CD8-positive, alpha-beta memory T cell (primary cell): ENCODE measurements at regions not wholly inside any gene's neighbourhood (a gene's known extent, or its start where the extent isn't known, plus 50 kb on each side); places are given as distances from the start of the nearest gene placed in this dataset.
"Not testable (repeated sequence)": the region's sequence is repeated elsewhere in the genome, so short reads cannot be mapped to it uniquely, and the experiment has no call there.

Experiments
- CTCF ChIA-PET: fragments of 350-600 bp; sonication (Branson Sonifier 250); formaldehyde crosslinking; loops from one replicate; lab custom pipeline; 2021; ENCODE audit warnings: antibody characterized with exemption; lab: Charles Lee
- POLR2A ChIA-PET: fragments of 350-600 bp; sonication (Branson Sonifier 250); formaldehyde crosslinking; loops from one replicate; lab custom pipeline; 2021; ENCODE audit warnings: antibody characterized with exemption; lab: Charles Lee
- DNase-seq, 5 donors: peaks; one replicate each; pipeline versions ENCODE4 v3.0.0 to v3.0.0-alpha.2; 2020 to 2022; ENCODE audit warnings: mixed read lengths in 1 of 5
- H3K27ac ChIP-seq: one replicate; pipeline ENCODE4 v1.7.0; 2013; ENCODE audit warnings: low read depth, mild to moderate bottlenecking, low read length, moderate library complexity
- H3K27me3 ChIP-seq: 2 replicates; pipeline ENCODE4 v1.7.0; 2013; ENCODE audit warnings: low read length, mild to moderate bottlenecking; ENCODE audit not compliant: insufficient read depth, poor library complexity, severe bottlenecking
- H3K36me3 ChIP-seq: 2 replicates; pipeline ENCODE4 v1.7.0; 2013; ENCODE audit warnings: mild to moderate bottlenecking, low read length, moderate library complexity; ENCODE audit not compliant: insufficient read depth
- H3K4me1 ChIP-seq: 2 replicates; pipeline ENCODE4 v1.7.0; 2013; ENCODE audit warnings: mild to moderate bottlenecking, low read length, moderate library complexity; ENCODE audit not compliant: insufficient read depth
- H3K4me3 ChIP-seq: 2 replicates; pipeline ENCODE4 v1.7.0; 2013; ENCODE audit warnings: mild to moderate bottlenecking, low read length
- H3K9me3 ChIP-seq: 2 replicates; pipeline ENCODE4 v1.7.0; 2013; ENCODE audit warnings: mild to moderate bottlenecking, low read length
- H3K27ac Mint-ChIP-seq, 8 donors: one replicate each; pipeline ENCODE4 v1.8.0; 2020 to 2021; ENCODE audit warnings: mixed read lengths in 8 of 8, mild to moderate bottlenecking in 6 of 8, inconsistent platforms in 3 of 8, moderate library complexity in 3 of 8
- H3K27me3 Mint-ChIP-seq, 2 donors: one replicate each; pipeline ENCODE4 v1.8.0; 2020 to 2021; ENCODE audit warnings: mixed read lengths in 2 of 2, mild to moderate bottlenecking in 1 of 2, moderate library complexity in 1 of 2
- H3K36me3 Mint-ChIP-seq, 3 donors: one replicate each; pipeline ENCODE4 v1.8.0; 2020 to 2021; ENCODE audit warnings: mixed read lengths in 3 of 3, inconsistent platforms in 1 of 3, mild to moderate bottlenecking in 1 of 3
- H3K4me1 Mint-ChIP-seq, 3 donors: one replicate each; pipeline ENCODE4 v1.8.0; 2020 to 2021; ENCODE audit warnings: mixed read lengths in 3 of 3, inconsistent platforms in 1 of 3, mild to moderate bottlenecking in 1 of 3
- H3K4me3 Mint-ChIP-seq, 7 donors: one replicate each; pipeline ENCODE4 v1.8.0; 2020 to 2021; ENCODE audit warnings: mixed read lengths in 7 of 7, mild to moderate bottlenecking in 6 of 7, moderate library complexity in 4 of 7, inconsistent platforms in 2 of 7
- H3K9me3 Mint-ChIP-seq, 5 donors: one replicate each; pipeline ENCODE4 v1.8.0; 2020 to 2022; ENCODE audit warnings: mixed read lengths in 5 of 5, mild to moderate bottlenecking in 3 of 5, moderate library complexity in 2 of 5, inconsistent platforms in 1 of 5

GRCh38 chr5:20348321-20348720, 360.3 kb upstream of the CDH18 start:
- H3K27me3 Mint-ChIP-seq: no peaks in the 10 kb centered on the region
- H3K4me1 ChIP-seq: no peaks in the 10 kb centered on the region
- no peaks in the 10 kb centered on the region for H3K36me3 ChIP-seq
- no peaks in the 10 kb centered on the region for H3K4me1 Mint-ChIP-seq
- CTCF ChIA-PET: no interaction called here
- H3K4me3 ChIP-seq: no peak overlapping the region
- no peaks in the 10 kb centered on the region for H3K36me3 Mint-ChIP-seq
- POLR2A ChIA-PET: no interaction called here
- peaks cover 4% of the 10 kb centered on the region for H3K9me3 ChIP-seq
- H3K27ac Mint-ChIP-seq: no peak overlapping the region
- no peak overlapping the region for H3K27ac ChIP-seq
- H3K27me3 ChIP-seq: no peaks in the 10 kb centered on the region
- H3K4me3 Mint-ChIP-seq: no peak overlapping the region
- DNase-seq: no peak
- peaks cover 4 to 21% (median 14%) of the 10 kb centered on the region in 5 donors for H3K9me3 Mint-ChIP-seq

- Mint-ChIP-seq H3K9me3 (peaks cover 4 to 25% (median 17%) of the 10 kb centered on the region in 5 donors), H3K4me1 (no peaks in the 10 kb centered on the region), H3K27ac (no peak overlapping the region), H3K36me3 (no peaks in the 10 kb centered on the region), H3K27me3 (no peaks in the 10 kb centered on the region), H3K4me3 (no peak overlapping the region)
- H3K27ac ChIP-seq: no peak overlapping the region
- DNase-seq: no peak
- H3K9me3 ChIP-seq: peaks cover 6% of the 10 kb centered on the region
- H3K4me1 ChIP-seq: no peaks in the 10 kb centered on the region
- H3K27me3 ChIP-seq: no peaks in the 10 kb centered on the region
- H3K36me3 ChIP-seq: no peaks in the 10 kb centered on the region
- ChIA-PET POLR2A (no interaction called here), CTCF (no interaction called here)
- H3K4me3 ChIP-seq: no peak overlapping the region
These were observed 359.3 kb upstream of the CDH18 start for GRCh38 chr5:20347334-20347733.

- peaks cover 6% of the 10 kb centered on the region for H3K9me3 ChIP-seq
- Mint-ChIP-seq H3K36me3 (no peaks in the 10 kb centered on the region), H3K9me3 (peaks cover 7 to 41% (median 19%) of the 10 kb centered on the region in 5 donors), H3K27me3 (no peaks in the 10 kb centered on the region), H3K27ac (no peak overlapping the region), H3K4me1 (no peaks in the 10 kb centered on the region), H3K4me3 (no peak overlapping the region)
- H3K27ac ChIP-seq: no peak overlapping the region
- POLR2A ChIA-PET: no interaction called here
- no peaks in the 10 kb centered on the region for H3K27me3 ChIP-seq
- CTCF ChIA-PET: no interaction called here
- no peaks in the 10 kb centered on the region for H3K36me3 ChIP-seq
- DNase-seq: no peak
- H3K4me3 ChIP-seq: no peak overlapping the region
- H3K4me1 ChIP-seq: no peaks in the 10 kb centered on the region
These were observed 352.1 kb upstream of the CDH18 start for GRCh38 chr5:20340126-20340525.

GRCh38 chr5:20335978-20336377, 348.0 kb upstream of the CDH18 start:
- no peaks in the 10 kb centered on the region for H3K4me1 Mint-ChIP-seq
- no peaks in the 10 kb centered on the region for H3K36me3 ChIP-seq
- no peak overlapping the region for H3K4me3 ChIP-seq
- no peaks in the 10 kb centered on the region for H3K27me3 Mint-ChIP-seq
- H3K9me3 Mint-ChIP-seq: peaks cover 13 to 44% (median 15%) of the 10 kb centered on the region in 5 donors
- POLR2A ChIA-PET: no interaction called here
- DNase-seq: no peak
- H3K9me3 ChIP-seq: no peaks in the 10 kb centered on the region
- H3K27me3 ChIP-seq: no peaks in the 10 kb centered on the region
- no peak overlapping the region for H3K4me3 Mint-ChIP-seq
- H3K27ac ChIP-seq: no peak overlapping the region
- CTCF ChIA-PET: no interaction called here
- no peak overlapping the region for H3K27ac Mint-ChIP-seq
- H3K36me3 Mint-ChIP-seq: no peaks in the 10 kb centered on the region
- H3K4me1 ChIP-seq: no peaks in the 10 kb centered on the region

- H3K27me3 ChIP-seq: no peaks in the 10 kb centered on the region
- Mint-ChIP-seq H3K36me3 (no peaks in the 10 kb centered on the region), H3K9me3 (peaks cover 9 to 27% (median 16%) of the 10 kb centered on the region in 5 donors), H3K4me1 (no peaks in the 10 kb centered on the region), H3K27me3 (no peaks in the 10 kb centered on the region), H3K4me3 (no peak overlapping the region), H3K27ac (no peak overlapping the region)
- no peaks in the 10 kb centered on the region for H3K9me3 ChIP-seq
- ChIA-PET POLR2A (no interaction called here), CTCF (no interaction called here)
- no peak overlapping the region for H3K27ac ChIP-seq
- no peak overlapping the region for H3K4me3 ChIP-seq
- DNase-seq: no peak
- H3K4me1 ChIP-seq: no peaks in the 10 kb centered on the region
- no peaks in the 10 kb centered on the region for H3K36me3 ChIP-seq
These were observed 343.8 kb upstream of the CDH18 start for GRCh38 chr5:20331826-20332225.

- H3K27me3 Mint-ChIP-seq: no peaks in the 10 kb centered on the region
- no peaks in the 10 kb centered on the region for H3K4me1 Mint-ChIP-seq
- H3K36me3 Mint-ChIP-seq: no peaks in the 10 kb centered on the region
- no peak overlapping the region for H3K27ac ChIP-seq
- CTCF ChIA-PET: no interaction called here
- H3K4me1 ChIP-seq: no peaks in the 10 kb centered on the region
- no peak overlapping the region for H3K27ac Mint-ChIP-seq
- H3K36me3 ChIP-seq: no peaks in the 10 kb centered on the region
- H3K27me3 ChIP-seq: no peaks in the 10 kb centered on the region
- H3K9me3 ChIP-seq: peaks cover 4% of the 10 kb centered on the region
- H3K9me3 Mint-ChIP-seq: peaks cover 1 to 24% (median 14%) of the 10 kb centered on the region in 5 donors
- no peak for DNase-seq
- H3K4me3 Mint-ChIP-seq: no peak overlapping the region
- H3K4me3 ChIP-seq: no peak overlapping the region
- POLR2A ChIA-PET: no interaction called here
These were observed 335.3 kb upstream of the CDH18 start for GRCh38 chr5:20323323-20323722.

GRCh38 chr5:20307391-20307790, 319.4 kb upstream of the CDH18 start:
- H3K4me1 ChIP-seq: no peaks in the 10 kb centered on the region
- ChIA-PET POLR2A (no interaction called here), CTCF (no interaction called here)
- Mint-ChIP-seq H3K36me3 (no peaks in the 10 kb centered on the region), H3K4me1 (no peaks in the 10 kb centered on the region), H3K27ac (no peak overlapping the region), H3K4me3 (no peak overlapping the region), H3K27me3 (no peaks in the 10 kb centered on the region), H3K9me3 (peaks cover 11 to 38% (median 18%) of the 10 kb centered on the region in 5 donors)
- no peak for DNase-seq
- H3K4me3 ChIP-seq: no peak overlapping the region
- H3K36me3 ChIP-seq: no peaks in the 10 kb centered on the region
- no peaks in the 10 kb centered on the region for H3K9me3 ChIP-seq
- no peak overlapping the region for H3K27ac ChIP-seq
- H3K27me3 ChIP-seq: no peaks in the 10 kb centered on the region

GRCh38 chr5:20305463-20305862, 317.5 kb upstream of the CDH18 start:
- Mint-ChIP-seq H3K4me3 (no peak overlapping the region), H3K36me3 (no peaks in the 10 kb centered on the region), H3K9me3 (peaks cover 14 to 32% (median 25%) of the 10 kb centered on the region in 5 donors), H3K27me3 (no peaks in the 10 kb centered on the region), H3K4me1 (no peaks in the 10 kb centered on the region), H3K27ac (no peak overlapping the region)
- Histone ChIP-seq H3K4me1 (no peaks in the 10 kb centered on the region), H3K27ac (no peak overlapping the region), H3K27me3 (no peaks in the 10 kb centered on the region), H3K9me3 (no peaks in the 10 kb centered on the region), H3K36me3 (no peaks in the 10 kb centered on the region), H3K4me3 (no peak overlapping the region)
- POLR2A ChIA-PET: no interaction called here
- DNase-seq: no peak
- CTCF ChIA-PET: no interaction called here

- H3K4me1 Mint-ChIP-seq: not testable (repeated sequence)
These were observed 316.6 kb upstream of the CDH18 start for GRCh38 chr5:20304570-20304969.

More at GRCh38 chr5:20304570-20304969, 316.6 kb upstream of the CDH18 start:
- DNase-seq, H3K4me3 ChIP-seq, H3K36me3 Mint-ChIP-seq, H3K27me3 ChIP-seq, H3K36me3 ChIP-seq, POLR2A ChIA-PET, H3K27ac Mint-ChIP-seq, H3K27me3 Mint-ChIP-seq, H3K4me3 Mint-ChIP-seq, H3K9me3 ChIP-seq, H3K4me1 ChIP-seq, CTCF ChIA-PET, H3K27ac ChIP-seq: not testable (repeated sequence)
- peaks cover 11 to 31% (median 25%) of the 10 kb centered on the region in 5 donors for H3K9me3 Mint-ChIP-seq
